ENCODE measurements at regions not wholly inside any gene's neighbourhood (a gene's known extent, or its start where the extent isn't known, plus 50 kb on each side); places are given as distances from the start of the nearest gene placed in this dataset.
"Not testable (repeated sequence)": the region's sequence is repeated elsewhere in the genome, so short reads cannot be mapped to it uniquely, and the experiment has no call there.

- DNase-seq: no peak
Measured at GRCh38 chr6:97456070-97456469, 173.1 kb upstream of the MMS22L start.

DNA sequence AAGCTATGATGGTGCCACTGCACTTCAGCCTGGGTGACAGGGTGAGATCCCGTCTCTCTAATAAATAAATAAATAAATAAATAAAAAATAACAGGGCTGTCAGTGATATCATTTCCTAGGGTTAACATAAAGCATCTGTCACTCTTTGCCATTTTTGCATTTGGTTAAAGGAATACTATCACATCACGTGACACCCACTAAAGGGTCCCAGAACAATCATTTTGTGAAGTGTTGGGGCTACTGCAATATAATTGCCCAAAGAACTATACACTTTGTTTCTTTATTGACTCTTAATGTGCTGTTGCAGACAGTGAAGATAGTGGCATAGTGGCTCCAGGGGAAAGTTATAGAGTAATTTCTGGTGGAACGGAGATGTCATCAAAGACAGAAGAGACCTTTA lies 176.5 kb upstream of the MMS22L start:
- DNase-seq: no peak

- DNase-seq: no peak
Measured at GRCh38 chr6:97459986-97460385, 177.0 kb upstream of the MMS22L start.

GRCh38 chr6:97460394-97461080 lies 177.5 kb upstream of the MMS22L start:
- DNase-seq: no peak

DNA sequence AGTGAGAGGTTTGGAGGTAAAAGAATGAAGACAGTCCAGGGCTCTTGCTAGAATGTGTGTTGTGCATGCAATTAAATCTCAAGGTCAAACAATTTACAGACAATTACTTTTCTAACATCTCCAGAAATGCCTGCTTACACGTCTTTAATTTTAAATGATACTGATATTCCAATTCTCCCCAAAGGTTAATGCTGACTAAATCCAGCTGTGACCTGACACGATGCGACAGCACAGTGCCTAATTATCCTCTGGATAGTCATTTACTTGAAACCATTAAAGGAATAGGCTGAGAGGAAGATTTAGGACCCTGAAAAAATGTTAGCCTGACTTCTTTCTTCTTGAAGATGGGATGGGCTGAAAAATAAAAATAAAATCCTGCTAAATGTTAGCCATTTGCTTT lies 178.2 kb upstream of the MMS22L start:
- no peak for DNase-seq

GRCh38 chr6:97462031-97462430 lies 179.0 kb upstream of the MMS22L start:
- DNase-seq: no peak

DNA sequence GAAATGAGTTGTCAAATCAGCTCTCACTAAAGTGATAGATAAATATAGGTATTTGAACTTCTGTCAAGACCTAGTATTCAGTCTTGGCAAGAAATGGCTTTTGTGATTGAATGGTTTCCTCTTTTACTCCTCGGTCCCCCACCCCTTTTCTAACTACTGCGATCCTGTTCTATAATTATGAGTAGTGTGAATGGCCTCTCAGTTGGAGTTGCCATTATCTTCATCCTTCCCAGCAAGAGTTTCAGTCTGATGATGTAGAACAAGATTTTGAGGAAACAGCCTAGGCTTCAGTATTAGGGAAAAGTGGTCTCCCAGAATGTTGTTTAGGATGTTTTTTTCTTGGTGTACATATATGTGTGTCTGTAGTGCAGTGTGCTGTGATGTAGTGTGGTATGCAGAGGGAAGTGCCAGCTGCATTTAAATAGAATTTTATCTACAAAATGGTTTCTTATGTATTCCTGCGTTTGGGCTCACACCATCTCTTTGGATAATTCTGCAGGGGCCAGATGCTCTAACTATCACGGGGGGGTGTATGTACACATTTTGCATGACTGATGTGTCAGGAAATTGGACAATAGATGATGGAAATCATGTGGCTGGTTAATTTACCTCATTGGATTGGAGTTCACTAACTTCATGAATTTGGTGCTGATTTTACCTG lies 180.1 kb upstream of the MMS22L start:
- no peak for DNase-seq

GRCh38 chr6:97465877-97466561 lies 183.0 kb upstream of the MMS22L start:
- DNase-seq: no peak

DNA sequence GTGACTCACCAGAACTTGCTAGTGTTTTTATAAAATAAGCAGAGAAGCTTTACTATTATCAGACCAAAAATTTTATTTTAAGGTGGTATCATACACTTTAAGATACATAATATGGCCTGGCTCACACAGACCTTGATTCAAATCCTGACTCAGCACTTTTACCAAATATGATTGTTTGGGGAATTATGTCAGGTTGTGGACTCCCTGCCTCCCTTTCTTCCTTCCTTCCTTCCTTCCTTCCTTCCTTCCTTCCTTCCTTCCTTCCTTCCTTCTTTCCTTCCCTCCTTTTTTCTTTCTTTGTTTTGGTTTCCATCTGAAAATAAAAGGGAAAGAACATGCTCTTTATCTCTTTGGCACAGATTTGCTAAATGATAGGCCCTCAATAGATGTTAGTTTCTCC lies 186.0 kb upstream of the MMS22L start:
- DNase-seq: no peak

GRCh38 chr6:97469451-97469850 lies 186.4 kb upstream of the MMS22L start:
- DNase-seq: no peak

DNA sequence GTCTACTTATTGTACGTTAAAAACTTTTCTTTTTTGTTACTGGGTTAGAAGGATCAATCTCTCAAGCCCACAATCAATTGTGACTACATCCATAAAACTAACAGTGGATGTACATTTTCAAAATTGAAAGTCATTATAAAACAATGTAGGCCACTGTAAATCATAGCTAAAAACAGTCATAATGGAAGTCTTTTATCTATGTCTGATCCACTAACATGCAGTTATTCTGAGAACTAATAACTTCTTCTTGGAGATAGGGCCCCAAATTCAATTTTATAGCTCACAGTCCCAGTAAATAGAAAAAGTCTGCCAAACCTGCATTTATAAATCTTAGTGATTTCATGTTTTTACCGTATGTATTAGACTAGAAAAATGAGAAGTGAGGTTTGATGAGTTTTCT lies 187.3 kb upstream of the MMS22L start:
- no peak for DNase-seq

DNA sequence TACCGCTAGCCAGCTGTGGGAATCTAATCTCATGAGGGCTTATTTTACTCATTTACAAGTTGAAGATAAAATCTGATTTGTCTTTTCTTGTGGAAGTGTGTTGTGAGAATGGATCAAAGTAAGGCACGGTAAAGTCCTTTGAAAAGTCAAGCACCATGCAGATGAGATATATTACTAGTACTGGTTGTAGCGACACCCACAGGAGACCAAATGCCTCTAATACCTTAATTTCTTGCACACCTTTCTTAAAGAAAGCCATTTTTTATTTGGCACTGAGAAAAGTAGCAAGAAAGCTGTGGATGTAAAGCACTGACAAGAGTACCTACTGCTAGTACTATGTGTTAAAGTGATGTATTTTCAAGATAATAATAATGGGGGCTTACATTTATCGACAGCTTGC lies 191.0 kb upstream of the MMS22L start:
- DNase-seq: no peak

DNA sequence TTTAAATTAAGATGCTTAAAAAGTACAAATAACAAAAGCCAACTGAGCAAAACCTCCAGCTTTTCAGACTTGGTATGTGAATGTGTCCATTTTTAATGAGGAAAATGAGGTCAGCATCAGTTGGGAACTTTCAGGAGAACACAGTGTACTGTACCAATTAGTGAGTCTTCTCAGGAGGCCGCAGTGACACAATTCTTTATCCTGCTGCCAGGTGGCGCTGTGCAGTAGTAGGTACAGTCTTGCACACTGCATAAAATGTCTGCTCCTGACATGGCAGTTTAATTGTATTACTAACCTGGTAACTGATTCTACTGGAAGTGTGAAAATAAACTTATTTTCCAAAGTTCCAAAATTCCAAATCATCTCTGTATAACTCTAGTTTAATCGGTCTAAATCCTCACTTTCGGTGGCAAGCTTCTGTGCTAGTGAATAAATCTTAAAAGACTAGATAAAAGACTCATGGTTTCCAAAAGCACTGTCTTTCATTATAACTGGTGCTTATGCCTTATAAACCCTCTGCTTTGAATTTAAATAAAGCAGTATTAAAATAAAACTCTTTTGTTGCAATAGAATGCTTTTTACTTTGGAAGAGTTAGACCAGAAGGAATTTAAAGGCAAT lies 214.8 kb upstream of the MMS22L start:
- DNase-seq: peak; percentile 45

GRCh38 chr6:97501853-97502252 lies 218.8 kb upstream of the MMS22L start:
- DNase-seq: no peak

DNA sequence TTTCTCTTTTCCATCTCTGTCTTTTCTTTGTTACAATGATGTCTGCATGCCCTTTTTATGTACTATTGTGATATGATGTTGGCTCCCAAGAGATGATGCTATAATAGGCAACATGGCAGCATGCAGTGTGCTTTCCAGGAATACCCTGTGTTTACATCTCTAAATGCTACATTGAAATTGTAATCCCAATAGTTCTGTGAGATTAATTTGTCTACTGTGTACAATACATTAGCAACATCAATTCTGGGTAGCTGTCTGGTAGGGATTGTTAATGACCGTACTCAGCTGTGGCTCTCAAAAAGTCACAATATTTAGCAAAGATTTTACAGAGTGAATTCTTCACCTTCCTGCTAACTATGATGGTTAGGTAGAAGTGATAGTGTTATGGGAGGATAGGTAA lies 225.6 kb upstream of the MMS22L start:
- DNase-seq: no peak

- not testable (repeated sequence) for DNase-seq
Measured at GRCh38 chr6:97513260-97513659, 230.2 kb upstream of the MMS22L start.

GRCh38 chr6:97524811-97525210 lies 241.8 kb upstream of the MMS22L start:
- no peak for DNase-seq

- no peak for DNase-seq
Measured at GRCh38 chr6:97535800-97536199, 252.8 kb upstream of the MMS22L start.

DNA sequence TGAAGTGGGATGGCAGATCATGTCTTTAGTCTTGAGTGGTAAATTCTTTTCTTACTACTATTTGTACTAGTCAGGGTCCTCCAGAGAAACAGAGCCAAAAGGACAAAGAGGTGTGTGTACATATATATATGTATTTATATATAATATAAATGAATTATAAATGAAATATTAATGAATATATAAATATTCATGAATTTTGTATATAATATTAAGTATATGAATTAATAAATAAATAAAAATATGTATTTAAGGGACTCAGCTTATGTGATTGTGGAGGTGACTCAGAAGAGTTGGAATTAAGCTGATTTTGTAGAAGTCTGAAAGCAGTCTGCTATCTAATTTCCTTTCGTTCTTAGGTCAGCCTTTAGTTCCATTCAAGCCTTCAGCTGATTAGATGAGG lies 265.3 kb upstream of the MMS22L start:
- no peak for DNase-seq

DNA sequence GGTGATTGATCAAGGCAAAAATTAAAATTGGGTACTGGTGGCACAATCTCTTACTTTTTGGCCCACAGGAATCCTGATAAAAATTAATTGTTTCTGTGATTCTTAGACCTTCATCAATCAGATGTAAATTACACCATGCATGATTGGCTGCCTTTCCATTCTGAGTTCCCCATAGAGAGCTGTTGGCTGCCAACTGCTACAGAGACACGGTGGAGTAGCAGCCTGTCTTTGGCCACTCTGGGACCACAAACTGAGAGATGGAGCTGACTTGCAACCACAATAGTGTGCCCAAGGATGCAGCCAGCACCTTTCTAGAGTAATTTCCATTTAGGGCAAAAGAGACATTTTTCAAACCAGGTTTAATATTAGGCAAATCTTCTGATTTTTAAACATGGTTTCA lies 274.3 kb upstream of the MMS22L start:
- no peak for DNase-seq

GRCh38 chr6:97563529-97563928 lies 280.5 kb upstream of the MMS22L start:
- no peak for DNase-seq

GRCh38 chr6:97572943-97573342 lies 289.9 kb upstream of the MMS22L start:
- DNase-seq: no peak

DNA sequence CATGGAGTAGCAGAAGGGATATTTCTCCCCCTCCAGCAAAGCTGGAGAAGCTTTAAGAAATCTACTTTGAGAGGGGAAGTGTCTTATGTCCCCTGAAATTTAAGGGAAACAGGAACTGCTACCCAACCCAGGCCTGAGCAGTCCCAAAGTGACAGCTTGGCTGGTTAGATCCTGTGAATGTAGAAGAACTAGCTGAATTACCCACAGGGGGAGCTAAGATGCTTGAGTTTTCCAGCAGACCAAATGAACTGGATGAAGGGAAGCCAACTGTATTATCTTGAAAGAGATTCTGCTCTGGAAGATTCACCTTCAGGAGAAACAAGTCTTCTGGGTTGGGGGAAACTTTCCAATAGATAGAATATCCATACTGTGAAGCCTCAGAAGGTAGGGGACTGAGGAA lies 303.3 kb upstream of the MMS22L start:
- no peak for DNase-seq

- DNase-seq: no peak
Measured at GRCh38 chr6:97591955-97592354, 308.9 kb upstream of the MMS22L start.
